Ammon's horn (tissue), 1 donor: ENCODE measurements at regions not wholly inside any gene's neighbourhood (a gene's known extent, or its start where the extent isn't known, plus 50 kb on each side); places are given as distances from the start of the nearest gene placed in this dataset.
"Not testable (repeated sequence)": the region's sequence is repeated elsewhere in the genome, so short reads cannot be mapped to it uniquely, and the experiment has no call there.

Experiments used
- DNase-seq: peaks from one replicate; pipeline ENCODE4 v3.0.0-alpha.2; 2016; ENCODE audit warnings: low spot score

GRCh38 chr5:72760259-72760658 lies 56.2 kb upstream of the TNPO1 start:
- DNase-seq: no peak

- no peak for DNase-seq
Measured at GRCh38 chr5:72752909-72753308, 63.6 kb upstream of the TNPO1 start.

- DNase-seq: no peak
Measured at GRCh38 chr5:72749362-72749997, 67.0 kb upstream of the TNPO1 start.

GRCh38 chr5:72747826-72748225 lies 68.6 kb upstream of the TNPO1 start:
- no peak for DNase-seq

GRCh38 chr5:72746736-72747135 lies 69.7 kb upstream of the TNPO1 start:
- no peak for DNase-seq

GRCh38 chr5:72744136-72744535 lies 72.3 kb upstream of the TNPO1 start:
- DNase-seq: no peak

- no peak for DNase-seq
Measured at GRCh38 chr5:72741805-72742204, 74.7 kb upstream of the TNPO1 start.

GRCh38 chr5:72733810-72734209 lies 82.7 kb upstream of the TNPO1 start:
- no peak for DNase-seq

GRCh38 chr5:72723581-72723980 lies 92.9 kb upstream of the TNPO1 start:
- no peak for DNase-seq

GRCh38 chr5:72722792-72723452 lies 93.5 kb upstream of the TNPO1 start:
- no peak for DNase-seq

- no peak for DNase-seq
Measured at GRCh38 chr5:72721844-72722243, 94.6 kb upstream of the TNPO1 start.

- DNase-seq: no peak
Measured at GRCh38 chr5:72720205-72720604, 96.3 kb upstream of the TNPO1 start.

- no peak for DNase-seq
Measured at GRCh38 chr5:72711351-72711750, 105.1 kb upstream of the TNPO1 start.

GRCh38 chr5:72709341-72709740 lies 107.1 kb upstream of the TNPO1 start:
- no peak for DNase-seq

- no peak for DNase-seq
Measured at GRCh38 chr5:72705178-72705577, 111.3 kb upstream of the TNPO1 start.

GRCh38 chr5:72703876-72704275 lies 112.6 kb upstream of the TNPO1 start:
- DNase-seq: no peak

GRCh38 chr5:72702881-72703434 lies 113.5 kb upstream of the TNPO1 start:
- no peak for DNase-seq

- DNase-seq: not testable (repeated sequence)
Measured at GRCh38 chr5:72702105-72702504, 114.4 kb upstream of the TNPO1 start.

GRCh38 chr5:72698481-72698880 lies 118.0 kb upstream of the TNPO1 start:
- no peak for DNase-seq

GRCh38 chr5:72697622-72698021 lies 118.8 kb upstream of the TNPO1 start:
- DNase-seq: no peak

GRCh38 chr5:72695659-72696058 lies 120.8 kb upstream of the TNPO1 start:
- no peak for DNase-seq

- DNase-seq: no peak
Measured at GRCh38 chr5:72694856-72695255, 121.6 kb upstream of the TNPO1 start.

GRCh38 chr5:72693546-72694205 lies 122.8 kb upstream of the TNPO1 start:
- no peak for DNase-seq
